NOMO-1 treated with dmso at 0.1 percent for 144 hours (cell line): ENCODE measurements at regions not wholly inside any gene's neighbourhood (a gene's known extent, or its start where the extent isn't known, plus 50 kb on each side); places are given as distances from the start of the nearest gene placed in this dataset.
"Not testable (repeated sequence)": the region's sequence is repeated elsewhere in the genome, so short reads cannot be mapped to it uniquely, and the experiment has no call there.

Source experiments
- DNase-seq: peaks from one replicate; lab custom pipeline; 2025; ENCODE audit not compliant: unreplicated experiment; lab: John Stamatoyannopoulos, UW

- DNase-seq: no peak
Measured at GRCh38 chr5:44546286-44546685, 157.1 kb upstream of the FGF10 start.

DNA sequence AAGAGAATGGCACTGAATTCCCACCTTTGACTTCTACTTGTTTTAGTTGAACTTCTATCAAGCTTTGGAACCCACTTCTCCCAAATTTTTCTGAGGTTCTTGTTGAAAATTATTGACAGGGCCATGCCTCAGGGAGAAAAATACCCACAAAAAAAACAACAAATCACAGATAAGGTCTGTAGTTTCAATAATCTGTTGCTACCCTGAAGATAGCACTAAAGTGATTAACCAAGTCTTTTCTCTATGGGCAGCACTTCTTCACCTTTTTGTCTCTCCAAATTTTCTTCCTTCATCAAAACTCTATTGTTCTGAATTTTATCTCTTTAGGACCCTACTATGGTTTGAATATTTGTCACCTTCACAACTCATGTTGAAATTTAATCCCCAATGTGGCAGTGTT, 154.3 kb upstream of the FGF10 start:
- no peak for DNase-seq

DNA sequence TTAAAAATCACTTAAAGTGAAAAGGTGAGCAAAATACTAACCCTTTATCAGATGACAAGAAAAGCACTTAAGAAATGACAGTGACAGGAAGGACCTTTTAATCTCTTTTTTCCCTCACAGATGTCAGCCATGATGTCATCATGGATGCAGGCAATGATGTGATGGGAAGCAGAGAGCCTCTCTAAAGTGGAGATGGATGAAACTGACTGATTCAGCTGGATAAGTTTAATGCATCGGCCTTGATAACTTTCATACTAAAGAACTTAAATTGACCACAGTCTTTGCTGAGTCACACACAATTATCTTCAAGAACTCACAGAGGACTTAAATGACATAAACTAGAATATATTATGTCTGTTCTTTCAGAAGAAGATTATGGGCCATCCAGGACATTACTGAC, 153.2 kb upstream of the FGF10 start:
- DNase-seq: no peak

DNA sequence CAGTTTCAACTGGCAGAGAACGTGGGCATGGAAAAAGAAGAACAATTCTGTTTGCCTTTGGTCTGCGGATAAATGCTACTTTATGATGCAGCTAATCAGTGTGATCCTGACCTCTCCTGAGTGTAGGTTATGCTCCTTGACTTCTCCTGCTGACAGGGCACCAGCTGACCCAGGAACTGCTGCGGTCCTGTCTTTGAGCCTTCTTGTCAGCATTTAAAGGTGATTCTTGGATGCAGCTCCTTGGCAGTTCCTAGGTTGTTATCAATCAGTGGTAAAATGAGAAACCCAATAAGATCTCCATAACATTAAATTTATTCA, 150.3 kb upstream of the FGF10 start:
- no peak for DNase-seq

GRCh38 chr5:44538797-44539601, 149.8 kb upstream of the FGF10 start:
- peak; percentile 45 for DNase-seq

- DNase-seq: no peak
Measured at GRCh38 chr5:44536650-44537260, 147.5 kb upstream of the FGF10 start.

DNA sequence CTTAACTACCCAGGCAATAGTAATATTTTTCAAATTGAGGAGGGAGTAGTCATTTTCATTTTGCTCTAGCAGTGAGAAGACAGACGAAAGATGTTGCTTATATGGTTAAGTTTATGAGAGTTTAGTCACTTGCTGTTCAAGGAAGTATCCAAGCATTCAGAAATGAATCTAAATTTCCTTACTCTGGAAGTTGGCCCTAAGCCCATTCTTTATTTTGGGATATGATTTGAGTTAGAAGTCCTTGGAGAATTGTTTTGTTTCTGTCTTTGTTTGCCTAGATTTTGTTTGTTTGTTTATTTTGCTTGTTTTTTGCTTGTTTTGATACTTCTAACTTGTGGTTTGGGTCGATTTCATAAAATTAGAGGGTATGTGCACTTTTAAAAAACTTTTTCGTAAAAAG, 146.4 kb upstream of the FGF10 start:
- no peak for DNase-seq

- no peak for DNase-seq
Measured at GRCh38 chr5:44532981-44533380, 143.8 kb upstream of the FGF10 start.

DNA sequence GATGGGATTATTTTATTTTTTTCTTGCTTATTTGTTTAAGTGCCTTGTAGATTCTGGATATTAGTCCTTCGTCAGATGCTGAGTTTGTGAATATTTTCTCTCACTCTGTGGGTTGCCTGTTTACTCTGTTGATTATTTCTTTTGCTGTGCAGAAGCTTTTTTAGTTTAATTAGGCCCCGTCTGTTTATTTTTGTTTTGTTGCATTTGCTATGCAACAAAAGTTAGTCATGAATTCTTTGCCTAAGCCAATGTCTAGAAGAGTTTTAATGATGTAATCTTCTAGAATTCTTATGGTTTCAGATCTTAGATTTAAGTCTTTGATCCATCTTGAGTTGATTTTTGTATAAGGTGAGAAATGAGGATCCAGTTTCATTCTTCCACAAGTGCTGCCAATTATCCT, 142.5 kb upstream of the FGF10 start:
- DNase-seq: not testable (repeated sequence)

DNA sequence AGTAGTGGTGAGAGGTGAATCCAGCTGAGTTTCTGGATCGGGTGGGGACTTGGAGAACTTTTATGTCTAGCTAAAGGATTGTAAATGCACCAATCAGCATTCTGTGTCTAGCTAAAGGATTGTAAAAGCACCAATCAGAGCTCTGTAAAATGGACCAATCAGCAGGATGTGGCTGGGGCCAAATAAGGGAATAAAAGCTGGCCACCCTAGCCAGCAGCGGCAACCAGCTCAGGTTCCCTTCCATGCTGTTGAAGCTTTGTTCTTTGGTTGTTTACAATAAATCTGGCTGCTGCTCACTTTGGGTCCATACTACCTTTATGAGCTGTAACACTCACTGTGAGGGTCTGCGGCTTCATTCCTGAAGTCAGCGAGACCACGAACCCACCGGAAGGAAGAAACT, 141.6 kb upstream of the FGF10 start:
- not testable (repeated sequence) for DNase-seq

DNA sequence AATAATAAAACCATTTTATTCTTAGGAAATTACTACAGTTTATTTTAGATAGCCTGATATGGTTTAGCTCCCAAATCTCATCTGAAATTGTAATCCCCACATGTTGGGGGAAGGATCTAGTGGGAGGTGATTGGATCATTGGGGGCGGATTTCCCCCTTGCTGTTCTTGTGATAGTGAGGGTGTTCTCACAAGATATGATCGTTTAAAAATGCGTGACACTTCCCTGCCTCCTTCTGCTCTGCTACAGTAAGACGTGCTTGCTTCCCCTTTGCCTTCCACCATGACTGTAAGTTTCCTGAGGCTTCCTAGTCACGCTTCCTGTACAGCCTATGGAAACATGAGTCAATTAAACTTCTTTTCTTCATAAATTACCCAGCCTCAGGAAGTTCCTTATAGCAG, 122.4 kb upstream of the FGF10 start:
- DNase-seq: no peak

DNA sequence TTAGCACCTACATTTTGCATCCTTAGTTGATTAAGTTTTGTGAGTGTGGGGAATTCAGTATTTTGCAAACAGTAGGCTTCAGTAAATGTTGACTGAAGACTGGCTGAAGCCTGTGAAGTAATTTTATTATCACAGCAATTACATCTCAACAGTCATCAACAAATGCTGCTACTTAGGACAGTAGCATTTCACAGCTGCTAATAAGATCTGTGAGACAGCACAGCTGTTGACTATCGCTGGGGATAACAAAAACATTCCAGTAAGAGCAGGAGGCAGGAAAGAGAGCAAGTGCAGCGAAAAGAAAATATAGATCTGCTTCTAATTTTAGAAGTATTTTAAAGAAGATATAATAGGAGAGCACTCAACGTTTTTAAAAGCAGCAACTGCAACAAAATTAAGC, 117.3 kb upstream of the FGF10 start:
- no peak for DNase-seq

- DNase-seq: no peak
Measured at GRCh38 chr5:44499381-44499780, 110.2 kb upstream of the FGF10 start.

- DNase-seq: no peak
Measured at GRCh38 chr5:44497606-44498005, 108.4 kb upstream of the FGF10 start.

- no peak for DNase-seq
Measured at GRCh38 chr5:44495280-44495679, 106.1 kb upstream of the FGF10 start.

GRCh38 chr5:44489759-44490158, 100.5 kb upstream of the FGF10 start:
- no peak for DNase-seq

- DNase-seq: no peak
Measured at GRCh38 chr5:44486591-44486990, 97.4 kb upstream of the FGF10 start.

DNA sequence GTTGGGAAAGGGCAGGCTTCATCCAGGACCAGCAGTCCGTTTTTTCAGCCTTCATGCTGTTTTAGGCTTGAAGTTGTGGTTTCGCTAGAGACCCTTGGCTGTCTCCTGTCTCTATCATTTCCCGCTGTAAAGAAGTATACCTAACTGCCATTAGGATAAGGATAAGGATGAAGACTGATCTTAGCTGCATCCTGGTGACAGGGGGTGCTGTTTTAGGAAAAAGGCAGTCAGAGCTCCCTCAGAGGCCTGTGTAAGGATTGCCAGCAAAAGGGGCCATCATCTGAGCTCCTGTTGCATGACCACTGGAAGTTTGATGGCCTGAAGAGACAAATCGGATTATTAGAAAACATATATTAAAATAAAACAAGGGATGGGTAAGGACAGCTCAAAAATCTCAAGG, 64.8 kb upstream of the FGF10 start:
- DNase-seq: no peak

- DNase-seq: no peak
Measured at GRCh38 chr5:44446399-44446798, 57.2 kb upstream of the FGF10 start.

DNA sequence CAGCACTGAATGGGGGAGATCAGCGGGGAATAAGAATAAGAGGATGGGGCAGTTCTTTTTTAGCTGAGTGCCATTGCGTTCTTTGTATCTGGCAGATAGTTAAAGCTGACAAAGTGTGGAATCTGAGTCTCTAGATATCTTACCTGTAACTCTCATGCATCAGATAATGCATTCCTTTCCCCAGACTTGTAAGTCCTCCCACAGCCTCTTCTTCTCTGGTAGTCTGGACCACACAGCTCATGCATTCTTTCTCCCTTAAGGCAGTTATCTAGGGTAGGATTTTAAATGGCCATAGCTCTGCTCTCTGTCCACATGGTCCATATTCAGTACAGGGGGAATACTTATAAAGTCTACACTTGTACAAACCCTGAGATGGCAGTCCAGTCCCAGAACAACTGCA, 54.0 kb upstream of the FGF10 start:
- DNase-seq: no peak

DNA sequence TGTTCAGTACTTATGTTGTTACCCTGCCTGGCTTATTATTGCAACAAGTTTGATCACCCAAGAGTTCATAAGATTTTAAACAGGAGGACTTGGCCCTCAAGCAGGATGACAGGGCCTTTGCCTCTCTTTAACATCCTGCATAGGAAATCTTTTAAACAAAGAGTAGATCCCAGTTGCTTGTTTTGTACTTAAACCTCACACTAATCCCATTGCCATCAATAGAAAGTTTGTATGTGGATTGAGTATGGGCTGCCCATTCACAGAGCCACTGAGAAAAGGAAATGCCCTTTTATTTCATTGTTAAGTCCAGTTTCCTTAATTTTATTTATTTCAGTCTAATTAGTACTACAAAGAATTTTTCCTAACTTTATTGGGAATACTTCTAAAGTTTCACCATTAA, 52.2 kb upstream of the FGF10 start:
- no peak for DNase-seq

GRCh38 chr5:44440186-44440585, 51.0 kb upstream of the FGF10 start:
- DNase-seq: no peak
